Stomach (tissue), 4 donors: ENCODE measurements at regions not wholly inside any gene's neighbourhood (a gene's known extent, or its start where the extent isn't known, plus 50 kb on each side); places are given as distances from the start of the nearest gene placed in this dataset.
"Not testable (repeated sequence)": the region's sequence is repeated elsewhere in the genome, so short reads cannot be mapped to it uniquely, and the experiment has no call there.

ENCODE experiments used
- CTCF ChIP-seq, 7 experiments: fragments of 450-650 bp in 4 of 7; fragments of 200-600 bp in 3 of 7; sonication (generic) in 3 of 7; IDR thresholded peaks; one replicate each; pipeline ENCODE4 v1.5.1; 2016 to 2019; ENCODE audit warnings: antibody characterized with exemption in 7 of 7, control low read depth in 2 of 7, mild to moderate bottlenecking in 1 of 7
- EP300 ChIP-seq: sonication (generic); formaldehyde crosslinking; IDR thresholded peaks from one replicate; pipeline ENCODE4 v1.6.1; 2017; ENCODE audit warnings: antibody characterized with exemption

DNA sequence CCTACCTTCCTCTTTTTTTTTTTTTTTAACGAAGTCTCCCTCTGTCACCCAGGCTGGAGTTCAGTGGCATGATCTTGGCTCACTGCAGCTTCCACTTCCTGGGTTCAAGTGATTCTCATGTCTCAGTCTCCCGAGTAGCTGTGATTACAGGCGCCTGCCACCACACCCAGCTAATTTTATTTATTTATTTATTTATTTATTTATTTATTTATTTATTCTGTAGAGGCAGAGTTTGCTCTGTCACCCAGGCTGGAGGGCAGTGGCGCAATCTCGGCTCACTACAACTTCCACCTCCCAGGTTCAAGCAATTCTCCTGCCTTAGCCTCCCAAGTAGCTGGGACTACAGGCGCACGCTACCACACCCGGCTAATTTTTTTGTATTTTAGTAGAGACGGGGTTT lies 66.0 kb upstream of the ELN start:
- TF ChIP-seq EP300; CTCF (IDR thresholded peaks at IDR 0.05): not testable (repeated sequence)
